Vagina (tissue), 2 donors: ENCODE measurements at regions not wholly inside any gene's neighbourhood (a gene's known extent, or its start where the extent isn't known, plus 50 kb on each side); places are given as distances from the start of the nearest gene placed in this dataset.

ENCODE experiments used
- DNase-seq, 2 donors: peaks; one replicate each; pipeline ENCODE4 v3.0.0-alpha.2; 2017; ENCODE audit errors: extremely low spot score in 2 of 2
- H3K27ac ChIP-seq: fragments of 200-600 bp; sonication (generic); one replicate; pipeline ENCODE4 v1.5.1; 2019
- H3K27me3 ChIP-seq: fragments of 200-600 bp; sonication (generic); one replicate; pipeline ENCODE4 v1.5.1; 2019
- H3K36me3 ChIP-seq, 2 donors: fragments of 200-600 bp; sonication (generic); one replicate each; pipeline ENCODE4 v1.5.1; 2017 to 2019
- H3K4me1 ChIP-seq: fragments of 200-600 bp; sonication (generic); one replicate; pipeline ENCODE4 v1.5.1; 2019
- H3K4me3 ChIP-seq, 2 donors: fragments of 200-600 bp; sonication (generic); 1 replicate in 1 of 2; 2 replicates in 1 of 2; pipeline ENCODE4 v1.5.1; 2016 to 2019
- H3K9me3 ChIP-seq: fragments of 200-600 bp; sonication (generic); one replicate; pipeline ENCODE4 v1.5.1; 2019
- CTCF ChIP-seq, 3 experiments: fragments of 450-650 bp in 2 of 3; fragments of 200-600 bp in 1 of 3; sonication (generic) in 1 of 3; IDR thresholded peaks; one replicate each; pipeline ENCODE4 v1.5.1; 2017 to 2019; ENCODE audit warnings: antibody characterized with exemption in 3 of 3, mild to moderate bottlenecking in 2 of 3, moderate library complexity in 2 of 3
- POLR2A ChIP-seq, 2 donors: fragments of 450-650 bp; IDR thresholded peaks; one replicate each; pipeline ENCODE4 v1.6.1; 2017; ENCODE audit warnings: antibody characterized with exemption in 2 of 2, mild to moderate bottlenecking in 2 of 2, moderate library complexity in 2 of 2
- POLR2AphosphoS5 ChIP-seq, 2 donors: sonication (generic); formaldehyde crosslinking; IDR thresholded peaks; one replicate each; pipeline ENCODE4 v1.9.0; 2017; ENCODE audit warnings: antibody characterized with exemption in 2 of 2, mild to moderate bottlenecking in 2 of 2, low read depth in 1 of 2; ENCODE audit not compliant: insufficient read depth in 1 of 2
- intact Hi-C: fragments of 100-400 bp; cut with DNase I; formaldehyde crosslinking; loops from one replicate; pipeline ENCODE4 v1.15.1; 2023

GRCh38 chr9:103287361-103287760 is 292.2 kb downstream of the CYLC2 start:
- no peak for TF ChIP-seq CTCF (IDR thresholded peaks at IDR 0.05)
- TF ChIP-seq POLR2AphosphoS5 (IDR thresholded peaks at IDR 0.05; ENCODE audit: insufficient read depth in 1 of 2, low read depth in 1 of 2), result no peak
- no peak for TF ChIP-seq POLR2A (IDR thresholded peaks at IDR 0.05)

GRCh38 chr9:103296189-103296588 is 301.1 kb downstream of the CYLC2 start:
- Histone ChIP-seq H3K9me3 (no peaks in the 10 kb centered on the region), H3K4me3 (no peak overlapping the region), H3K27me3 (no peaks in the 10 kb centered on the region), H3K27ac (no peak overlapping the region), H3K36me3 (no peaks in the 10 kb centered on the region), H3K4me1 (no peaks in the 10 kb centered on the region)
- DNase-seq, result no peak
- intact Hi-C loops, result no loop called here
- TF ChIP-seq CTCF (IDR thresholded peaks at IDR 0.05) (no peak), POLR2AphosphoS5 (IDR thresholded peaks at IDR 0.05; ENCODE audit: insufficient read depth in 1 of 2, low read depth in 1 of 2) (no peak), POLR2A (IDR thresholded peaks at IDR 0.05) (no peak)

More at GRCh38 chr9:103287361-103287760, 292.2 kb downstream of the CYLC2 start:
- Histone ChIP-seq H3K4me3 (no peak overlapping the region), H3K27ac (no peak overlapping the region), H3K9me3 (no peaks in the 10 kb centered on the region), H3K27me3 (no peaks in the 10 kb centered on the region), H3K4me1 (no peaks in the 10 kb centered on the region), H3K36me3 (no peaks in the 10 kb centered on the region)
- intact Hi-C loops, result no loop called here
- DNase-seq, result no peak

- intact Hi-C loops, result no loop called here
- Histone ChIP-seq H3K27me3 (no peaks in the 10 kb centered on the region), H3K27ac (no peak overlapping the region), H3K4me3 (no peak overlapping the region), H3K36me3 (no peaks in the 10 kb centered on the region), H3K9me3 (no peaks in the 10 kb centered on the region), H3K4me1 (no peaks in the 10 kb centered on the region)
- no peak for DNase-seq
- TF ChIP-seq POLR2AphosphoS5 (IDR thresholded peaks at IDR 0.05; ENCODE audit: insufficient read depth in 1 of 2, low read depth in 1 of 2) (no peak), CTCF (IDR thresholded peaks at IDR 0.05) (no peak), POLR2A (IDR thresholded peaks at IDR 0.05) (no peak)
Measured at GRCh38 chr9:103301051-103301450, 305.9 kb downstream of the CYLC2 start.

- TF ChIP-seq POLR2A (IDR thresholded peaks at IDR 0.05) (no peak), POLR2AphosphoS5 (IDR thresholded peaks at IDR 0.05; ENCODE audit: insufficient read depth in 1 of 2, low read depth in 1 of 2) (no peak), CTCF (IDR thresholded peaks at IDR 0.05) (no peak)
- no peaks in the 10 kb centered on the region for H3K4me1 ChIP-seq
Measured at GRCh38 chr9:103304797-103305196, 309.7 kb downstream of the CYLC2 start.

GRCh38 chr9:103319979-103320378 is 324.8 kb downstream of the CYLC2 start:
- TF ChIP-seq CTCF (IDR thresholded peaks at IDR 0.05), result no peak
- TF ChIP-seq POLR2A (IDR thresholded peaks at IDR 0.05), result no peak
- no peak for TF ChIP-seq POLR2AphosphoS5 (IDR thresholded peaks at IDR 0.05; ENCODE audit: insufficient read depth in 1 of 2, low read depth in 1 of 2)
- H3K4me1 ChIP-seq, result no peaks in the 10 kb centered on the region
- H3K9me3 ChIP-seq, result no peaks in the 10 kb centered on the region
- no peaks in the 10 kb centered on the region for H3K27me3 ChIP-seq
- no peak overlapping the region for H3K4me3 ChIP-seq
- no peak for DNase-seq
- no peaks in the 10 kb centered on the region for H3K36me3 ChIP-seq
- H3K27ac ChIP-seq, result no peak overlapping the region
- intact Hi-C loops, result no loop called here

More at GRCh38 chr9:103304797-103305196, 309.7 kb downstream of the CYLC2 start:
- intact Hi-C loops, result no loop called here
- Histone ChIP-seq H3K9me3 (no peaks in the 10 kb centered on the region), H3K27ac (no peak overlapping the region), H3K27me3 (no peaks in the 10 kb centered on the region), H3K36me3 (no peaks in the 10 kb centered on the region), H3K4me3 (no peak overlapping the region)
- DNase-seq, result no peak
